ENCODE measurements at regions not wholly inside any gene's neighbourhood (a gene's known extent, or its start where the extent isn't known, plus 50 kb on each side); places are given as distances from the start of the nearest gene placed in this dataset.

DNA sequence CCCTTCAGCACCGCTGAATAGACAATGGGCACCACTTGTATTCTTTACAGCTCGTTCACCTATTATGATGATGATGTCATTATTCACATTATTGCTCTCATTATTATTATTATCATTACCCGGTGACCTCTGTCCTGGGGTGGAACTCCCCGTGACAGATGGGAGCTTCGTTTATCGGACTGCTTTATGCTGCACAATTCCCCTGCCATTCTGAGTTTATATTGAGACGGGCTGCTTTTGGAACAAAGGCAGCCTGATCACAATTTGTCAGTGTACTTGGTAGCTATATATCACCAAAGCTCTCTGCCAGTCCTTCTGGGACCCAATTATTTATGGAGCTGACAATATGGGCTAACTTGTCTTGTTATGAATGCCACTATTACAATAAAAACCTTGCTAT, 1145.6 kb upstream of the WWC1 start:
- Histone ChIP-seq H3K9ac (ENCODE audit: extremely low read depth, low read length, poor library complexity, severe bottlenecking) (no peak overlapping the region), H3K4me1 (ENCODE audit: control insufficient read depth, insufficient read depth, low read length) (no peaks in the 10 kb centered on the region), H3K4me3 (ENCODE audit: low read length) (no peak overlapping the region), H3K9me3 (ENCODE audit: control insufficient read depth, low read length) (no peaks in the 10 kb centered on the region), H3K27ac (ENCODE audit: low read depth, low read length) (no peak overlapping the region), H3K27me3 (ENCODE audit: control insufficient read depth, insufficient read depth, low read length, poor library complexity, severe bottlenecking) (no peaks in the 10 kb centered on the region), H3K36me3 (ENCODE audit: control insufficient read depth, insufficient read depth, low read length) (no peaks in the 10 kb centered on the region)
- H3K27me3 Mint-ChIP-seq (ENCODE audit: insufficient read depth) = no peaks in the 10 kb centered on the region
- no peak overlapping the region for H3K4me3 Mint-ChIP-seq
- H3K36me3 Mint-ChIP-seq (ENCODE audit: low read depth) = no peaks in the 10 kb centered on the region
- TF ChIP-seq, protein P1, sequence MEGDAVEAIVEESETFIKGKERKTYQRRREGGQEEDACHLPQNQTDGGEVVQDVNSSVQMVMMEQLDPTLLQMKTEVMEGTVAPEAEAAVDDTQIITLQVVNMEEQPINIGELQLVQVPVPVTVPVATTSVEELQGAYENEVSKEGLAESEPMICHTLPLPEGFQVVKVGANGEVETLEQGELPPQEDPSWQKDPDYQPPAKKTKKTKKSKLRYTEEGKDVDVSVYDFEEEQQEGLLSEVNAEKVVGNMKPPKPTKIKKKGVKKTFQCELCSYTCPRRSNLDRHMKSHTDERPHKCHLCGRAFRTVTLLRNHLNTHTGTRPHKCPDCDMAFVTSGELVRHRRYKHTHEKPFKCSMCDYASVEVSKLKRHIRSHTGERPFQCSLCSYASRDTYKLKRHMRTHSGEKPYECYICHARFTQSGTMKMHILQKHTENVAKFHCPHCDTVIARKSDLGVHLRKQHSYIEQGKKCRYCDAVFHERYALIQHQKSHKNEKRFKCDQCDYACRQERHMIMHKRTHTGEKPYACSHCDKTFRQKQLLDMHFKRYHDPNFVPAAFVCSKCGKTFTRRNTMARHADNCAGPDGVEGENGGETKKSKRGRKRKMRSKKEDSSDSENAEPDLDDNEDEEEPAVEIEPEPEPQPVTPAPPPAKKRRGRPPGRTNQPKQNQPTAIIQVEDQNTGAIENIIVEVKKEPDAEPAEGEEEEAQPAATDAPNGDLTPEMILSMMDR (conservative IDR thresholded peaks at IDR 0.05) = no peak
- no peak for DNase-seq
- H3K9me3 Mint-ChIP-seq = no peaks in the 10 kb centered on the region
- no peaks in the 10 kb centered on the region for H3K4me1 Mint-ChIP-seq
- H3K27ac Mint-ChIP-seq = no peak overlapping the region
- WGBS, 2 experiments (ENCODE audit: insufficient coverage in 1 of 2, insufficient read length in 1 of 2) = 80 to 92% methylated on average over 1 to 7 of the region's 7 CpGs

DNA sequence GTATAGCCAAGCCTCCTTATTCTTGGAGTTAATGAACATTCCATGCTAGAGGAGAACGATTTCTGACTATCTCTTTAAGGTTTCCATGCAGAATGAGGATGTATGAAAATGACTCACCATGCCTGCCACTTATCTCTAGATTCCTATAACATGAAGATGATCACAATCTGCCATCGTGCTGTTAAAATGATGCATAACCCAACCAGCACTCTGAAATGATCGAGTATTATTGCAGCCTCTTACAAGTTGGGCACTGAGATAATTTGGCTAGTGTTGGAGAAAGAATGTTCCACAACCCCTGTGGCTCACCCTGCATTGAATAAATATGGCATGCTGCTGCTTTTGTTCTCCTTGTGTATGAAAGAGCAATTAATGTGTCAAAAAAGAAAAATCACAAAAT, 1143.6 kb upstream of the WWC1 start:
- H3K4me1 ChIP-seq (ENCODE audit: control insufficient read depth, insufficient read depth, low read length) = no peaks in the 10 kb centered on the region
- H3K4me3 ChIP-seq (ENCODE audit: low read length) = no peak overlapping the region
- no peaks in the 10 kb centered on the region for H3K36me3 ChIP-seq (ENCODE audit: control insufficient read depth, insufficient read depth, low read length)
- H3K27ac ChIP-seq (ENCODE audit: low read depth, low read length) = no peak overlapping the region
- no peaks in the 10 kb centered on the region for H3K9me3 ChIP-seq (ENCODE audit: control insufficient read depth, low read length)
- no peaks in the 10 kb centered on the region for H3K27me3 ChIP-seq (ENCODE audit: control insufficient read depth, insufficient read depth, low read length, poor library complexity, severe bottlenecking)
- H3K9me3 Mint-ChIP-seq = no peaks in the 10 kb centered on the region
- DNase-seq = no peak
- 90 to 92% methylated on average over 2 to 3 of the region's 3 CpGs for WGBS, 2 experiments (ENCODE audit: insufficient coverage in 1 of 2, insufficient read length in 1 of 2)
- no peak overlapping the region for H3K4me3 Mint-ChIP-seq
- H3K27ac Mint-ChIP-seq = no peak overlapping the region
- no peaks in the 10 kb centered on the region for H3K36me3 Mint-ChIP-seq (ENCODE audit: low read depth)
- H3K4me1 Mint-ChIP-seq = no peaks in the 10 kb centered on the region
- no peaks in the 10 kb centered on the region for H3K27me3 Mint-ChIP-seq (ENCODE audit: insufficient read depth)
- TF ChIP-seq, protein P1 (conservative IDR thresholded peaks at IDR 0.05) = no peak
- no peak overlapping the region for H3K9ac ChIP-seq (ENCODE audit: extremely low read depth, low read length, poor library complexity, severe bottlenecking)

- no peak overlapping the region for H3K4me3 ChIP-seq (ENCODE audit: low read length)
- no peaks in the 10 kb centered on the region for H3K27me3 Mint-ChIP-seq (ENCODE audit: insufficient read depth)
- no peaks in the 10 kb centered on the region for H3K36me3 Mint-ChIP-seq (ENCODE audit: low read depth)
- no peaks in the 10 kb centered on the region for H3K27me3 ChIP-seq (ENCODE audit: control insufficient read depth, insufficient read depth, low read length, poor library complexity, severe bottlenecking)
- no peaks in the 10 kb centered on the region for H3K9me3 ChIP-seq (ENCODE audit: control insufficient read depth, low read length)
- no peak overlapping the region for H3K4me3 Mint-ChIP-seq
- no peak overlapping the region for H3K9ac ChIP-seq (ENCODE audit: extremely low read depth, low read length, poor library complexity, severe bottlenecking)
- TF ChIP-seq, protein P1 (conservative IDR thresholded peaks at IDR 0.05) = no peak
- no peaks in the 10 kb centered on the region for H3K36me3 ChIP-seq (ENCODE audit: control insufficient read depth, insufficient read depth, low read length)
- H3K27ac ChIP-seq (ENCODE audit: low read depth, low read length) = no peak overlapping the region
- no peak overlapping the region for H3K27ac Mint-ChIP-seq
- no peak for DNase-seq
- H3K4me1 Mint-ChIP-seq = peaks cover 3% of the 10 kb centered on the region
- no peaks in the 10 kb centered on the region for H3K9me3 Mint-ChIP-seq
- no peaks in the 10 kb centered on the region for H3K4me1 ChIP-seq (ENCODE audit: control insufficient read depth, insufficient read depth, low read length)
Measured at GRCh38 chr5:167150661-167151060, 1140.8 kb upstream of the WWC1 start.

Measured in endodermal cell (in vitro differentiated cells).